Endodermal cell (in vitro differentiated cells): ENCODE measurements at regions not wholly inside any gene's neighbourhood (a gene's known extent, or its start where the extent isn't known, plus 50 kb on each side); places are given as distances from the start of the nearest gene placed in this dataset.
A peak's percentile ranks its signal among the peaks of the same experiment; 100 is the strongest.

ENCODE experiments used
- DNase-seq: peaks from one replicate; pipeline ENCODE4 v3.0.0-alpha.2; 2017
- H3K27ac ChIP-seq: 2 replicates; pipeline ENCODE4 v1.5.1; 2013; ENCODE audit warnings: mild to moderate bottlenecking, low read depth, low read length, moderate library complexity
- H3K27me3 ChIP-seq: 2 replicates; pipeline ENCODE4 v1.6.1; 2013; ENCODE audit warnings: mild to moderate bottlenecking, low read length, moderate library complexity; ENCODE audit not compliant: insufficient read depth, control insufficient read depth, poor library complexity, severe bottlenecking
- H3K36me3 ChIP-seq: 2 replicates; pipeline ENCODE4 v1.7.0; 2013; ENCODE audit warnings: mild to moderate bottlenecking, low read length, moderate library complexity; ENCODE audit not compliant: control insufficient read depth, insufficient read depth
- H3K4me1 ChIP-seq: one replicate; pipeline ENCODE4 v1.7.0; 2013; ENCODE audit warnings: low read length; ENCODE audit not compliant: control insufficient read depth, insufficient read depth
- H3K4me3 ChIP-seq: 2 replicates; pipeline ENCODE4 v1.5.1; 2013; ENCODE audit warnings: mild to moderate bottlenecking, low read length, moderate library complexity
- H3K9ac ChIP-seq: 2 replicates; pipeline ENCODE4 v1.6.1; 2013; ENCODE audit warnings: mild to moderate bottlenecking, low read length, moderate library complexity; ENCODE audit not compliant: poor library complexity, severe bottlenecking; ENCODE audit errors: extremely low read depth
- H3K9me3 ChIP-seq: 2 replicates; pipeline ENCODE4 v1.6.1; 2013; ENCODE audit warnings: mild to moderate bottlenecking, low read length, moderate library complexity; ENCODE audit not compliant: control insufficient read depth
- H3K27ac Mint-ChIP-seq: 2 replicates; pipeline ENCODE4 v1.8.0; 2020; ENCODE audit warnings: mixed read lengths
- H3K27me3 Mint-ChIP-seq: 2 replicates; pipeline ENCODE4 v1.8.0; 2021; ENCODE audit warnings: mild to moderate bottlenecking, mixed read lengths; ENCODE audit not compliant: insufficient read depth
- H3K36me3 Mint-ChIP-seq: 2 replicates; pipeline ENCODE4 v1.8.0; 2020; ENCODE audit warnings: low read depth, mixed read lengths
- H3K4me1 Mint-ChIP-seq: 2 replicates; pipeline ENCODE4 v1.8.0; 2020; ENCODE audit warnings: mixed read lengths
- H3K4me3 Mint-ChIP-seq: 2 replicates; pipeline ENCODE4 v1.8.0; 2020; ENCODE audit warnings: mild to moderate bottlenecking, moderate library complexity, mixed read lengths
- H3K9me3 Mint-ChIP-seq: 2 replicates; pipeline ENCODE4 v1.8.0; 2020; ENCODE audit warnings: mild to moderate bottlenecking, mixed read lengths
- WGBS, 2 experiments: methylation state at CpG; one replicate each; pipeline versions ENCODE4 v1.1.5 to v1.1.7; 2013; ENCODE audit warnings: missing lambda C conversion rate in 2 of 2, mixed read lengths in 1 of 2; ENCODE audit not compliant: insufficient coverage in 1 of 2, insufficient read length in 1 of 2; 5-methylcytosine and 5-hydroxymethylcytosine counted together
- TF ChIP-seq, protein P1 (sequence below): fragments of 200-600 bp; sonication (generic); conservative IDR thresholded peaks from 2 replicates; pipeline ENCODE4 v1.5.0; 2021; ENCODE audit warnings: antibody characterized with exemption, mild to moderate bottlenecking

- Mint-ChIP-seq H3K27me3 (peaks cover 1% of the 10 kb centered on the region), H3K36me3 (no peaks in the 10 kb centered on the region), H3K9me3 (no peaks in the 10 kb centered on the region), H3K4me1 (peaks cover 10% of the 10 kb centered on the region), H3K27ac (no peak overlapping the region), H3K4me3 (no peak overlapping the region)
- peaks cover 5% of the 10 kb centered on the region for H3K27me3 ChIP-seq
- H3K36me3 ChIP-seq: no peaks in the 10 kb centered on the region
- peaks cover 4% of the 10 kb centered on the region for H3K4me1 ChIP-seq
- H3K4me3 ChIP-seq: no peak overlapping the region
- no peak overlapping the region for H3K27ac ChIP-seq
- DNase-seq: no peak
- no peaks in the 10 kb centered on the region for H3K9me3 ChIP-seq
- no peak overlapping the region for H3K9ac ChIP-seq
- TF ChIP-seq, protein P1, sequence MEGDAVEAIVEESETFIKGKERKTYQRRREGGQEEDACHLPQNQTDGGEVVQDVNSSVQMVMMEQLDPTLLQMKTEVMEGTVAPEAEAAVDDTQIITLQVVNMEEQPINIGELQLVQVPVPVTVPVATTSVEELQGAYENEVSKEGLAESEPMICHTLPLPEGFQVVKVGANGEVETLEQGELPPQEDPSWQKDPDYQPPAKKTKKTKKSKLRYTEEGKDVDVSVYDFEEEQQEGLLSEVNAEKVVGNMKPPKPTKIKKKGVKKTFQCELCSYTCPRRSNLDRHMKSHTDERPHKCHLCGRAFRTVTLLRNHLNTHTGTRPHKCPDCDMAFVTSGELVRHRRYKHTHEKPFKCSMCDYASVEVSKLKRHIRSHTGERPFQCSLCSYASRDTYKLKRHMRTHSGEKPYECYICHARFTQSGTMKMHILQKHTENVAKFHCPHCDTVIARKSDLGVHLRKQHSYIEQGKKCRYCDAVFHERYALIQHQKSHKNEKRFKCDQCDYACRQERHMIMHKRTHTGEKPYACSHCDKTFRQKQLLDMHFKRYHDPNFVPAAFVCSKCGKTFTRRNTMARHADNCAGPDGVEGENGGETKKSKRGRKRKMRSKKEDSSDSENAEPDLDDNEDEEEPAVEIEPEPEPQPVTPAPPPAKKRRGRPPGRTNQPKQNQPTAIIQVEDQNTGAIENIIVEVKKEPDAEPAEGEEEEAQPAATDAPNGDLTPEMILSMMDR: no peak
- 95 to 96% methylated on average over 2 to 3 of the region's 3 CpGs for WGBS, 2 experiments
Measured at GRCh38 chr5:74177961-74178360, 462.6 kb downstream of the ENC1 start.

GRCh38 chr5:74174366-74174765 is 466.2 kb downstream of the ENC1 start:
- peaks cover 1% of the 10 kb centered on the region for H3K27me3 Mint-ChIP-seq
- no peak overlapping the region for H3K27ac Mint-ChIP-seq
- peaks cover 7% of the 10 kb centered on the region for H3K4me1 Mint-ChIP-seq
- no peaks in the 10 kb centered on the region for H3K9me3 Mint-ChIP-seq
- H3K27ac ChIP-seq: no peak overlapping the region
- H3K36me3 ChIP-seq: no peaks in the 10 kb centered on the region
- no peak overlapping the region for H3K9ac ChIP-seq
- H3K9me3 ChIP-seq: no peaks in the 10 kb centered on the region
- H3K36me3 Mint-ChIP-seq: no peaks in the 10 kb centered on the region
- H3K4me3 ChIP-seq: no peak overlapping the region
- peaks cover 5% of the 10 kb centered on the region for H3K27me3 ChIP-seq
- no peaks in the 10 kb centered on the region for H3K4me1 ChIP-seq
- no peak for DNase-seq
- TF ChIP-seq, protein P1: no peak
- no peak overlapping the region for H3K4me3 Mint-ChIP-seq
- WGBS, 2 experiments: 96% methylated on average over 1 of the region's 1 CpG; no CpG with 5 or more reads in 1 of the 2 experiments

GRCh38 chr5:74173665-74174064 is 466.9 kb downstream of the ENC1 start:
- Histone ChIP-seq H3K9me3 (no peaks in the 10 kb centered on the region), H3K4me3 (no peak overlapping the region), H3K9ac (no peak overlapping the region), H3K4me1 (no peaks in the 10 kb centered on the region), H3K36me3 (no peaks in the 10 kb centered on the region), H3K27me3 (peaks cover 5% of the 10 kb centered on the region), H3K27ac (peak overlapping the region; percentile 89)
- TF ChIP-seq, protein P1: no peak
- Mint-ChIP-seq H3K4me3 (no peak overlapping the region), H3K4me1 (peaks cover 7% of the 10 kb centered on the region), H3K27me3 (peaks cover 1% of the 10 kb centered on the region), H3K36me3 (no peaks in the 10 kb centered on the region), H3K27ac (no peak overlapping the region), H3K9me3 (no peaks in the 10 kb centered on the region)
- no peak for DNase-seq
- WGBS, 2 experiments: 95 to 96% methylated on average over 3 to 7 of the region's 7 CpGs
